ENCODE measurements at regions not wholly inside any gene's neighbourhood (a gene's known extent, or its start where the extent isn't known, plus 50 kb on each side); places are given as distances from the start of the nearest gene placed in this dataset.

GRCh38 chr18:8960740-8961657, 141.5 kb upstream of the NDUFV2 start:
- WGBS = 41% methylated on average over 10 of the region's 10 CpGs
- H3K9ac ChIP-seq (ENCODE audit: low read depth in 1 of 2, low read length in 2 of 2) = no peak overlapping the region
- no peaks in the 10 kb centered on the region for H3K27me3 ChIP-seq (ENCODE audit: control insufficient read depth in 4 of 4, insufficient read depth in 4 of 4, low read length in 3 of 4)
- H3K9me3 ChIP-seq (ENCODE audit: control insufficient read depth in 4 of 4, low read length in 3 of 4) = no peaks in the 10 kb centered on the region
- H3K4me3 ChIP-seq (ENCODE audit: low read depth in 1 of 3, low read length in 3 of 3) = no peak overlapping the region
- peak overlapping the region; percentile 55 to 69 for H3K27ac ChIP-seq (ENCODE audit: low read depth in 1 of 2, low read length in 2 of 2)
- peaks cover 10 to 25% (median 22%) of the 10 kb centered on the region in 4 donors for H3K4me1 ChIP-seq (ENCODE audit: control insufficient read depth in 4 of 4, insufficient read depth in 4 of 4, low read length in 3 of 4)
- TF ChIP-seq RAD21 (IDR thresholded peaks at IDR 0.05) (peak in 1 of 2 donors; percentile 33), REST (IDR thresholded peaks at IDR 0.05) (peak; percentile 52), NR2F2 (IDR thresholded peaks at IDR 0.05) (peak; percentile 12), ATF3 (IDR thresholded peaks at IDR 0.05) (no peak), CTCF (IDR thresholded peaks at IDR 0.05; ENCODE audit: low read depth, low read length, missing input control) (no peak), FOXA1 (IDR thresholded peaks at IDR 0.05) (peak; percentile 13), GABPA (IDR thresholded peaks at IDR 0.05 in 1 of 2, conservative IDR thresholded peaks at IDR 0.05 in 1 of 2) (no peak), ZBTB33 (IDR thresholded peaks at IDR 0.05) (peak; percentile 45), JUND (IDR thresholded peaks at IDR 0.05) (peak; percentile 75 to 79), TAF1 (conservative IDR thresholded peaks at IDR 0.05) (no peak), FOXA2 (IDR thresholded peaks at IDR 0.05) (no peak), MAX (IDR thresholded peaks at IDR 0.05) (no peak), HNF4G (IDR thresholded peaks at IDR 0.05) (peak; percentile 88), EGR1 (IDR thresholded peaks at IDR 0.05; ENCODE audit: low read depth in 2 of 2) (peak in 1 of 2 donors; percentile 22), HNF4A (conservative IDR thresholded peaks at IDR 0.05) (peak; percentile 91 to 93), SP1 (IDR thresholded peaks at IDR 0.05) (peak; percentile 94), YY1 (IDR thresholded peaks at IDR 0.05) (peak; percentile 20), RXRA (IDR thresholded peaks at IDR 0.05) (peak; percentile 51 to 75)
- DNase-seq (ENCODE audit: low spot score) = no peak
- H3K36me3 ChIP-seq (ENCODE audit: control insufficient read depth in 4 of 4, insufficient read depth in 3 of 4, low read depth in 1 of 4, low read length in 3 of 4) = no peaks in the 10 kb centered on the region
